ENCODE measurements at regions not wholly inside any gene's neighbourhood (a gene's known extent, or its start where the extent isn't known, plus 50 kb on each side); places are given as distances from the start of the nearest gene placed in this dataset.

GRCh38 chr14:23829736-23830471 is 123.7 kb upstream of the DHRS4 start:
- Histone ChIP-seq H3K36me3 (ENCODE audit: insufficient read depth, insufficient read length, low read length) (no peaks in the 10 kb centered on the region), H3K4me3 (ENCODE audit: insufficient read length, low read depth) (no peak overlapping the region), H3K9me3 (ENCODE audit: insufficient read depth, low read length) (no peaks in the 10 kb centered on the region), H3K9ac (ENCODE audit: insufficient read length, low read depth) (no peak overlapping the region), H3K4me1 (ENCODE audit: insufficient read depth, insufficient read length) (no peaks in the 10 kb centered on the region), H3K27me3 (ENCODE audit: insufficient read depth, insufficient read length) (no peaks in the 10 kb centered on the region)
- no peak for DNase-seq (ENCODE audit: low read depth, low spot score)
- TF ChIP-seq ZNF274 (IDR thresholded peaks at IDR 0.05; ENCODE audit: low read depth, low read length), result no peak

GRCh38 chr14:23831596-23831995 is 122.0 kb upstream of the DHRS4 start:
- H3K9me3 ChIP-seq (ENCODE audit: insufficient read depth, low read length), result no peaks in the 10 kb centered on the region
- H3K9ac ChIP-seq (ENCODE audit: insufficient read length, low read depth), result no peak overlapping the region
- no peaks in the 10 kb centered on the region for H3K36me3 ChIP-seq (ENCODE audit: insufficient read depth, insufficient read length, low read length)
- DNase-seq (ENCODE audit: low read depth, low spot score), result no peak
- no peak overlapping the region for H3K4me3 ChIP-seq (ENCODE audit: insufficient read length, low read depth)
- TF ChIP-seq ZNF274 (IDR thresholded peaks at IDR 0.05; ENCODE audit: low read depth, low read length) (no peak), SUZ12 (IDR thresholded peaks at IDR 0.05; ENCODE audit: extremely low read depth, insufficient read depth, insufficient read length) (no peak), YY1 (IDR thresholded peaks at IDR 0.05; ENCODE audit: insufficient read depth, insufficient read length) (no peak)
- H3K4me1 ChIP-seq (ENCODE audit: insufficient read depth, insufficient read length), result no peaks in the 10 kb centered on the region
- H3K27me3 ChIP-seq (ENCODE audit: insufficient read depth, insufficient read length), result no peaks in the 10 kb centered on the region

GRCh38 chr14:23861666-23862065 is 91.9 kb upstream of the DHRS4 start:
- TF ChIP-seq ZNF274 (IDR thresholded peaks at IDR 0.05; ENCODE audit: low read depth, low read length) (no peak), YY1 (IDR thresholded peaks at IDR 0.05; ENCODE audit: insufficient read depth, insufficient read length) (no peak), SUZ12 (IDR thresholded peaks at IDR 0.05; ENCODE audit: extremely low read depth, insufficient read depth, insufficient read length) (no peak)
- no peak overlapping the region for H3K4me3 ChIP-seq (ENCODE audit: insufficient read length, low read depth)
- H3K36me3 ChIP-seq (ENCODE audit: insufficient read depth, insufficient read length, low read length), result no peaks in the 10 kb centered on the region
- no peak for DNase-seq (ENCODE audit: low read depth, low spot score)
- H3K27me3 ChIP-seq (ENCODE audit: insufficient read depth, insufficient read length), result no peaks in the 10 kb centered on the region
- H3K9ac ChIP-seq (ENCODE audit: insufficient read length, low read depth), result no peak overlapping the region
- no peaks in the 10 kb centered on the region for H3K4me1 ChIP-seq (ENCODE audit: insufficient read depth, insufficient read length)
- H3K9me3 ChIP-seq (ENCODE audit: insufficient read depth, low read length), result no peaks in the 10 kb centered on the region

- Histone ChIP-seq H3K36me3 (ENCODE audit: insufficient read depth, insufficient read length, low read length) (no peaks in the 10 kb centered on the region), H3K27me3 (ENCODE audit: insufficient read depth, insufficient read length) (no peaks in the 10 kb centered on the region), H3K9me3 (ENCODE audit: insufficient read depth, low read length) (no peaks in the 10 kb centered on the region), H3K4me1 (ENCODE audit: insufficient read depth, insufficient read length) (no peaks in the 10 kb centered on the region), H3K4me3 (ENCODE audit: insufficient read length, low read depth) (no peak overlapping the region), H3K9ac (ENCODE audit: insufficient read length, low read depth) (no peak overlapping the region)
- TF ChIP-seq SUZ12 (IDR thresholded peaks at IDR 0.05; ENCODE audit: extremely low read depth, insufficient read depth, insufficient read length) (no peak), ZNF274 (IDR thresholded peaks at IDR 0.05; ENCODE audit: low read depth, low read length) (no peak)
- DNase-seq (ENCODE audit: low read depth, low spot score), result no peak
Observed at GRCh38 chr14:23862513-23862912, 91.1 kb upstream of the DHRS4 start.

- H3K9me3 ChIP-seq (ENCODE audit: insufficient read depth, low read length), result no peaks in the 10 kb centered on the region
- H3K4me1 ChIP-seq (ENCODE audit: insufficient read depth, insufficient read length), result no peaks in the 10 kb centered on the region
- H3K9ac ChIP-seq (ENCODE audit: insufficient read length, low read depth), result no peak overlapping the region
- H3K27me3 ChIP-seq (ENCODE audit: insufficient read depth, insufficient read length), result no peaks in the 10 kb centered on the region
- no peak overlapping the region for H3K4me3 ChIP-seq (ENCODE audit: insufficient read length, low read depth)
- TF ChIP-seq YY1 (IDR thresholded peaks at IDR 0.05; ENCODE audit: insufficient read depth, insufficient read length) (no peak), SUZ12 (IDR thresholded peaks at IDR 0.05; ENCODE audit: extremely low read depth, insufficient read depth, insufficient read length) (no peak), ZNF274 (IDR thresholded peaks at IDR 0.05; ENCODE audit: low read depth, low read length) (no peak)
- H3K36me3 ChIP-seq (ENCODE audit: insufficient read depth, insufficient read length, low read length), result no peaks in the 10 kb centered on the region
- no peak for DNase-seq (ENCODE audit: low read depth, low spot score)
Observed at GRCh38 chr14:23863836-23864235, 89.7 kb upstream of the DHRS4 start.

GRCh38 chr14:23864259-23864658 is 89.3 kb upstream of the DHRS4 start:
- no peak for TF ChIP-seq ZNF274 (IDR thresholded peaks at IDR 0.05; ENCODE audit: low read depth, low read length)
- TF ChIP-seq YY1 (IDR thresholded peaks at IDR 0.05; ENCODE audit: insufficient read depth, insufficient read length), result no peak
- no peak for TF ChIP-seq SUZ12 (IDR thresholded peaks at IDR 0.05; ENCODE audit: extremely low read depth, insufficient read depth, insufficient read length)
- H3K4me1 ChIP-seq (ENCODE audit: insufficient read depth, insufficient read length), result no peaks in the 10 kb centered on the region
- no peaks in the 10 kb centered on the region for H3K9me3 ChIP-seq (ENCODE audit: insufficient read depth, low read length)
- H3K9ac ChIP-seq (ENCODE audit: insufficient read length, low read depth), result no peak overlapping the region
- no peaks in the 10 kb centered on the region for H3K36me3 ChIP-seq (ENCODE audit: insufficient read depth, insufficient read length, low read length)
- no peak overlapping the region for H3K4me3 ChIP-seq (ENCODE audit: insufficient read length, low read depth)
- no peaks in the 10 kb centered on the region for H3K27me3 ChIP-seq (ENCODE audit: insufficient read depth, insufficient read length)
- DNase-seq (ENCODE audit: low read depth, low spot score), result no peak

- TF ChIP-seq SUZ12 (IDR thresholded peaks at IDR 0.05; ENCODE audit: extremely low read depth, insufficient read depth, insufficient read length), result no peak
- TF ChIP-seq ZNF274 (IDR thresholded peaks at IDR 0.05; ENCODE audit: low read depth, low read length), result no peak
- TF ChIP-seq YY1 (IDR thresholded peaks at IDR 0.05; ENCODE audit: insufficient read depth, insufficient read length), result no peak
- no peak for DNase-seq (ENCODE audit: low read depth, low spot score)
- Histone ChIP-seq H3K4me1 (ENCODE audit: insufficient read depth, insufficient read length) (no peaks in the 10 kb centered on the region), H3K4me3 (ENCODE audit: insufficient read length, low read depth) (no peak overlapping the region), H3K36me3 (ENCODE audit: insufficient read depth, insufficient read length, low read length) (no peaks in the 10 kb centered on the region), H3K27me3 (ENCODE audit: insufficient read depth, insufficient read length) (no peaks in the 10 kb centered on the region), H3K9ac (ENCODE audit: insufficient read length, low read depth) (no peak overlapping the region), H3K9me3 (ENCODE audit: insufficient read depth, low read length) (no peaks in the 10 kb centered on the region)
Observed at GRCh38 chr14:23864861-23865260, 88.7 kb upstream of the DHRS4 start.

All from NT2/D1 (cell line).